Central memory CD8-positive, alpha-beta T cell (primary cell): ENCODE measurements at regions not wholly inside any gene's neighbourhood (a gene's known extent, or its start where the extent isn't known, plus 50 kb on each side); places are given as distances from the start of the nearest gene placed in this dataset.

ENCODE experiments used
- ATAC-seq: fragments of 150-1000 bp; cut with Tn5 transposase; replicated peaks from 2 replicates; pipeline ENCODE4 v1.10.0; 2022; ENCODE audit warnings: mild to moderate bottlenecking, moderate FRiP score, moderate number of reproducible peaks; ENCODE audit not compliant: poor library complexity, severe bottlenecking; ENCODE audit errors: extremely low read depth
- DNase-seq, 2 donors: peaks; one replicate each; pipeline ENCODE4 v3.0.0; 2021; ENCODE audit warnings: low spot score in 2 of 2
- H3K27ac Mint-ChIP-seq: one replicate; pipeline ENCODE4 v1.8.0; 2022; ENCODE audit warnings: low read depth, mild to moderate bottlenecking, moderate library complexity, mixed read lengths
- H3K27me3 Mint-ChIP-seq: one replicate; pipeline ENCODE4 v1.8.0; 2022; ENCODE audit warnings: mixed read lengths
- H3K36me3 Mint-ChIP-seq: one replicate; pipeline ENCODE4 v1.8.0; 2022; ENCODE audit warnings: mild to moderate bottlenecking, moderate library complexity, mixed read lengths; ENCODE audit not compliant: insufficient read depth
- H3K4me1 Mint-ChIP-seq: one replicate; pipeline ENCODE4 v1.8.0; 2022; ENCODE audit warnings: mixed read lengths
- H3K4me3 Mint-ChIP-seq: one replicate; pipeline ENCODE4 v1.8.0; 2022; ENCODE audit warnings: mild to moderate bottlenecking, moderate library complexity, mixed read lengths
- H3K9me3 Mint-ChIP-seq: one replicate; pipeline ENCODE4 v1.8.0; 2022; ENCODE audit warnings: mixed read lengths

DNA sequence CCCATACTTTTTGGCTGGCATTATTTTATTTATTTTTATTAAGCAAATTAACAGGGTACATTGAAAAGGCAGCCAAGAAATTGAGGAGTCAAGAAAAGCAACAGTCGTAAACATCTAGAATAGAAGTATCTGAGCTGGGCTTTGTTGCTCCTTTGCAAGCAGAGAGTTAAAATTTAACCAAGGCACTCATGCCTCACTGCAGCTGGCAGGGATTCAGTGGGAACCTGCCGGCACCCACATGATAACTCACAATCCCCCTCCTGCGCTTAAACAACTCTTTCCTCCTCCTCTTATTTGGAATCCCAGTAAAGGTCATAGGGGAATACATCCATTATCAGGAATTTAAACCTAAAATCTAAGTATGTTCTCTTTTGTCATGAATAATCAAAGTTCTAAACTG, 115.5 kb downstream of the SOX3 start:
- no peak for DNase-seq
- ATAC-seq, result no peak
- Mint-ChIP-seq H3K9me3 (peaks cover 16% of the 10 kb centered on the region), H3K27ac (no peak overlapping the region), H3K36me3 (no peaks in the 10 kb centered on the region), H3K4me3 (no peak overlapping the region), H3K4me1 (no peaks in the 10 kb centered on the region), H3K27me3 (no peaks in the 10 kb centered on the region)

DNA sequence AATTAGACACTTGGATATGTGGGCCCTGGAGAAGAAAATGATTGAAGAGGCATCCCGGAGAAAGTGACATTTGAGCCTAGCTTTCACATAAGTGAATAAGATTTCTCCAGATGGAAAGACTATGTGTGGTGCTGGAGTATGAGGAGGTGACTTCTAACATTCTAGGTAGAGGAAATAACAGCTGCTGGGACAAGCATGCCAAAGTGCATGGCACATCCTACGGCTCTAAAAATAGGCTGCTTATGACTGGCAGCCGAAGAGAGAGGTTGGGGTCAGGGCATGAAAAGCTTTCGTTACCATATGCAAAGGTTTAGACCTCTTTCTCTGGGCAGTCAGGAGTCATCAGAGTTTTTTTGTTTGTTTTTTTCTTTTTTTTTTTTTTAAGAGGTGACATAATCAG, 142.0 kb downstream of the SOX3 start:
- H3K27ac Mint-ChIP-seq, result no peak overlapping the region
- no peak for ATAC-seq
- no peaks in the 10 kb centered on the region for H3K36me3 Mint-ChIP-seq

DNA sequence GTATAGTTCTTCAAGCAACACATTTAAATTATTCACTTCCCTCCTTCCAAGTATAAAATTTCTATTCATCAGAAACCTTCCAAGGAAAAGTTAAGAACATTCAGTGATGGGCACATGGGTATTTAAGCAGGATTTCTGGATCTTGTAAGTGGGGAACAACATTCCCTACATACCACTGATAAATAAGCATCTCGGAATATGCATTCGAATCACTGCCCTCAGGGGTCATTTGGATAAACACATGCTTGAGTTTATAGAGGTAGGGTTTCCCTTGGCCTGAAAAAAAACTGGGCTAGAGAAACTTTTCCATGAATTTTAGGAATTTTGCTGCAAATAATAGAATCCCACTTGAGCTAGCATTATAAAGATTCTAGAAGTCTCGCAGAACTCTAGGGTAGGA, 143.9 kb downstream of the SOX3 start:
- Mint-ChIP-seq H3K9me3 (no peaks in the 10 kb centered on the region), H3K4me3 (no peak overlapping the region), H3K4me1 (no peaks in the 10 kb centered on the region), H3K27ac (no peak overlapping the region), H3K36me3 (no peaks in the 10 kb centered on the region), H3K27me3 (no peaks in the 10 kb centered on the region)
- ATAC-seq, result no peak
- DNase-seq, result no peak

More for the DNA sequence above, 142.0 kb downstream of the SOX3 start:
- Mint-ChIP-seq H3K9me3 (no peaks in the 10 kb centered on the region), H3K4me3 (no peak overlapping the region), H3K4me1 (no peaks in the 10 kb centered on the region), H3K27me3 (no peaks in the 10 kb centered on the region)
- DNase-seq, result no peak

DNA sequence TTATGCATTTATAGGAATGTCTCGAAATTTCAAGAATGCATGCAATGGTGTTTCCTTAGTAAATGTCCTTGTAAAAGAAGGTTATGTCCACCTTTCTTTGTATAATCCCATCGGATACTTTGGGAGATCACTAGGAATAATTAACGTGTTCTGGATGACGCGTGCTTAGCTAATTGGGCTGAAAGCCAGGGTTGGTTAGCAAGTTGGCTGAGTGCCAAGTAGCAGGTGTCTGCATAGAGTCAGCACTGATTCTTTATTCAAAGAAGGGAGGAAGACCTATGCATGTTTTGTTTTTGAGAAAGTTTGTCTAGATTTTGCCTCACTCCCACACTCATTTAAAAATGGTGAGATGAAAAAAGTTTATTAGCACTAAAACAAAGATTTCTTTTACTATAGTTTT, 144.6 kb downstream of the SOX3 start:
- Mint-ChIP-seq H3K4me1 (no peaks in the 10 kb centered on the region), H3K4me3 (no peak overlapping the region), H3K36me3 (no peaks in the 10 kb centered on the region), H3K27me3 (no peaks in the 10 kb centered on the region), H3K27ac (no peak overlapping the region), H3K9me3 (peaks cover 4% of the 10 kb centered on the region)
- DNase-seq, result no peak
- ATAC-seq, result no peak

DNA sequence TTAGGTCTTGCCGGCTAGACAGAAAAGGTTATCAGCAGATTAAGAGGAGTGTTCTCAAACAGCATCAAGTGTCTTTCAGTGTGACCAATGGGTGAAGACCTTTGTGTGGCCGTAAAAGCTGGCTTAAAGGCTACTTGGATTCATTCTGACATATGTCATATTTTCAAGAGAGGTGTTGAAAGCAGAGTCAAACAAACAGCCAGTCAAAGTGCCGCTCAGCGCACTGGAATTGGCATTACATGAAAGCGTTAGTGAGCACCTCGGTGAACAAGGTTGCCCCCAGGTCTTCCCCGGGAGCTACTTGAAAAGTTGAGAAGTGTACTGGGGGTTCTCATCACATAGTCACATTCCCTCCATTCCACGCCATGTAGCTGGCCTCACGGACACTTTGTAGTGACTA, 148.9 kb downstream of the SOX3 start:
- Mint-ChIP-seq H3K27ac (no peak overlapping the region), H3K4me3 (no peak overlapping the region), H3K4me1 (no peaks in the 10 kb centered on the region), H3K9me3 (peaks cover 5% of the 10 kb centered on the region), H3K27me3 (no peaks in the 10 kb centered on the region), H3K36me3 (no peaks in the 10 kb centered on the region)
- ATAC-seq (no peak), DNase-seq (no peak)

DNA sequence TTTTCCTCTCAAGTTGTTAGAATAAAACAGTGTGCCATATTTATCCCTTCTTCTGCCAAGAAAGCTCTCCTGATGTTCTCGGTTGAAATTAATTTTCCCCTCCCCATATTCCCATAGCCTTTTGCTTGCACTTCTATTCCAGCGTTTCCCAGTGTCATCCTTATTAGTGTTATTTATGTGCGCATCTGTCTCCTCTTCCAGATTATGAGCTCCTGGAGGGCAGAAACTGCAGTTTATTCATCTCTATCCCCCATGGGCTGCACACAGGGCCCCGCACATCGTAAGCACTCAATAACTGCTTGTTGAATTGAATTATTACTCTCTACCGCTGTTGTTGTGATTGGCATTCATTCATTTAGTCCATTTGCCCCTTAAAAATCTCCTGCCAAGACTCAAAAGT, 149.4 kb downstream of the SOX3 start:
- no peaks in the 10 kb centered on the region for H3K4me1 Mint-ChIP-seq
- H3K27ac Mint-ChIP-seq, result no peak overlapping the region
- H3K27me3 Mint-ChIP-seq, result no peaks in the 10 kb centered on the region
- ATAC-seq (no peak), DNase-seq (no peak)
- peaks cover 5% of the 10 kb centered on the region for H3K9me3 Mint-ChIP-seq
- H3K4me3 Mint-ChIP-seq, result no peak overlapping the region
- H3K36me3 Mint-ChIP-seq, result no peaks in the 10 kb centered on the region

DNA sequence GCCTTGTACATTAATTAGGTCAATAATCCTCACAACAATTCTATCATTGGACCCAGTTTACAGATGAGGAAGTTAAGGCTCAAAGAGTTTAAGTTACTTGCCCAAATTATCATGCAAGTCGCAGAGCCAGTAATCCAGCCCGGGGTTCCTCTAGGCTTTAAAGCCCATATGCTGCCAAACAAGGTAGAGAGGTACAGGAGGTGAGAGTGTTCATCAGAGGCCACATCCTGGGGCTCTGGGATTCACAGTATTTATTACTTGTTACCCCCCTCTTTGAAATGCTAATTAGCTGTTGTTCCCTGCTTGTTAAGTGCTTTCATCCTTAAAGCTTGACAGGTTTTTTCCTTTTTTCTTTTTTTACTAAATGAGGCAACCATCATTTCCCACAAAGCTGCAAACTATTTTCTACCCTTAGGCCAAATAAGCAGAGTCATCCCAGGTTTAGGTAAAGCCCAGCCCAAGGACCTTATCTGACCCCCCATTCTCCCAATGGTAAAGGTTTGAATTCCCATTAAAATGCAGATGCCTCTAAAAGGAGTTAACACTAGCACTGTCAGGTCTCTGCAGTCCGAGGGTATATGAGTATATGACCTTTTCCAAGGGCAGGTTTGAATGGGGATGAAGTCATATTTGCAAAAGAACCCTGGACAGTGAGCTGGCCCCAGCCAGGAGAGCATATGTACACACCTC, 150.3 kb downstream of the SOX3 start:
- Mint-ChIP-seq H3K4me3 (no peak overlapping the region), H3K27me3 (no peaks in the 10 kb centered on the region), H3K36me3 (no peaks in the 10 kb centered on the region), H3K9me3 (peaks cover 5% of the 10 kb centered on the region), H3K4me1 (no peaks in the 10 kb centered on the region), H3K27ac (no peak overlapping the region)
- DNase-seq (no peak), ATAC-seq (no peak)

DNA sequence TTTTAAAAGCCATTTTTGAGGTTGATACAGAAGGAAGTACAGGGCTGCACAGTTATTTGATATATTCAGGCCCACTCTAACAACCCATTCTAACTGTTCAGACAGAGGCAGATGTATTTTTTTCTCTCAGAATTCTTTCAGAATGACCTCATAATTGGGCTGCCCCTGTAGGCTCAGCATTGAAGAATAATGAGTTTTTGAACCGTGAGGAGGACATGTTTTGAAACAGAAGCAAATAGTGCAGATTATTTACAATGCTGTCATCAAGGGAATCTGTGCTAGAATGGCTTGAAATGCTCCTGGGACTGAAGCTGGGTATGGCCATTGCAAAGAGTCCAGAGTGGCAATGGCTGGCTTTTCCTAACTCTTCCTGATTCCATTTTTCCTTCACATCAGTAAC, 158.1 kb downstream of the SOX3 start:
- no peaks in the 10 kb centered on the region for H3K4me1 Mint-ChIP-seq

DNA sequence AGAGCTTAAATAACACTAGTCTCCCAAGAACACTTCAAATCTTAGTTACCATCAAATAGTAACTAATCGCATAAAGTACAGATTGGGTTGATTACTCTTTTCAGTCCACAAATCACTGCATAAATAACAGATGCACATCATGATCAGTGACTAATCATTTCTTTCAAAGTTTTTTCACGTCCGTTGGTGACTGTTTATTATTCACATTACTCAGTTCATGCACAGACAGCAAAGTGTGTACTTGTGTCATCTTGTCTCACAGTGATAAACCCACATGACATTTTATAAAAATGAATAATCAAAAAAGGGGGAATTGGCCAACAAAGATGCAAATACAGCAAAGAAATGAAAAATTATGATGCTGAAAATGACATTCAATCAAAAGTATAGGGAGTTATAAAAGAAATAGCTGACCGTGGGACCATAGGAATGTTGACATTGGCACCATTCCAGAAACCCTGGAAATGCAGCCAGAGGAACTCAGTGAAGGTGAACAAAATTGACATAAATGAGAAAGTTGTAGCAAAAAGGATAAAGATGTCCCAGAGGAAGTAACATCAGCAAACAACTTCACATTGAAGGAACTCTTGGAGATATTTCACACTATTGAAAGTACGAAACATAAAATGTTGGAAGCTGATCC, 161.5 kb downstream of the SOX3 start:
- H3K4me3 Mint-ChIP-seq, result no peak overlapping the region
- H3K36me3 Mint-ChIP-seq, result no peaks in the 10 kb centered on the region
- H3K9me3 Mint-ChIP-seq, result no peaks in the 10 kb centered on the region
- DNase-seq, result no peak
- H3K4me1 Mint-ChIP-seq, result no peaks in the 10 kb centered on the region
- no peak overlapping the region for H3K27ac Mint-ChIP-seq
- ATAC-seq, result no peak
- no peaks in the 10 kb centered on the region for H3K27me3 Mint-ChIP-seq

More for the DNA sequence above, 158.1 kb downstream of the SOX3 start:
- no peak for ATAC-seq
- DNase-seq, result no peak
- Mint-ChIP-seq H3K27ac (no peak overlapping the region), H3K4me3 (no peak overlapping the region), H3K36me3 (no peaks in the 10 kb centered on the region), H3K27me3 (no peaks in the 10 kb centered on the region), H3K9me3 (no peaks in the 10 kb centered on the region)

DNA sequence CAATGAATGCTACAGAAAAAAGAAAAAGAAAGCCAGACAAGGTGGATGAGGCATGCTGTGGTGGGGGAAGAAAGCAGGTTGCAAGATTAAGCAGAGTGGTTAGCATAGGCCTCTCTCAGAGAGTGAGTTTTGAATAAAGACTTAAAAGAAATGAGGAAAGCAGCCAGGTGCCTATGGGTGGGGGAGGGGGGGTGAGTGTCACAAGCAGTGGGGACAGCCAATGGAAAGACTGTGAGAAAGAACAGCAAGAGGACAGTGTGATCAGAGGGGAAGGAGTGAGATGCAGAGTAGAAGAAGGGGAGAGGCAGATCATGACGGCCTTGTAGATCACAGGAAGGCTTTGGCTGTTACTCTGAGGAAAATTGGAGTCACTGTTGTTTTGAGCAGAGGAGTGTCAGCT, 162.5 kb downstream of the SOX3 start:
- ATAC-seq (no peak), DNase-seq (no peak)
- Mint-ChIP-seq H3K27me3 (no peaks in the 10 kb centered on the region), H3K27ac (no peak overlapping the region), H3K4me3 (no peak overlapping the region), H3K9me3 (no peaks in the 10 kb centered on the region), H3K36me3 (no peaks in the 10 kb centered on the region), H3K4me1 (no peaks in the 10 kb centered on the region)

DNA sequence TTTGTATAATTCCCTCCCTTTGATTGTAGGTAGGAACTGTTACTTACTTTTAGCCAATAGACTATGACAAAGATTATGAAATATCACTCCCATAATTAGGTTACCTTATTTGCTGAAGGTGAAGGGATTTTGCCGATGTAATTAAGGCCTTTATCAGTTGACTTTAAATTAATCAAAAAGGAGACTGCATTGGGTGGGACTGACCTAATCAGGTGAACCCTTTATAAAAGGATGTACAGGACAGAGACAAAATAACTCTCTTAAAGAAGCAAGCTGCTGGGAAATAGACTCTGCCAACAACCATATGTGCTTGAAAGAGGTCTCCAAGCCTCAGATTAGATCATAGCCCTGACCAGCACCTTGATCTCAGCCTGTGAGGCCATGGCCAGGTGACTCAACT, 167.6 kb downstream of the SOX3 start:
- ATAC-seq, result no peak
- Mint-ChIP-seq H3K27me3 (no peaks in the 10 kb centered on the region), H3K36me3 (no peaks in the 10 kb centered on the region), H3K9me3 (peaks cover 9% of the 10 kb centered on the region), H3K4me3 (no peak overlapping the region), H3K27ac (no peak overlapping the region), H3K4me1 (no peaks in the 10 kb centered on the region)
- no peak for DNase-seq

DNA sequence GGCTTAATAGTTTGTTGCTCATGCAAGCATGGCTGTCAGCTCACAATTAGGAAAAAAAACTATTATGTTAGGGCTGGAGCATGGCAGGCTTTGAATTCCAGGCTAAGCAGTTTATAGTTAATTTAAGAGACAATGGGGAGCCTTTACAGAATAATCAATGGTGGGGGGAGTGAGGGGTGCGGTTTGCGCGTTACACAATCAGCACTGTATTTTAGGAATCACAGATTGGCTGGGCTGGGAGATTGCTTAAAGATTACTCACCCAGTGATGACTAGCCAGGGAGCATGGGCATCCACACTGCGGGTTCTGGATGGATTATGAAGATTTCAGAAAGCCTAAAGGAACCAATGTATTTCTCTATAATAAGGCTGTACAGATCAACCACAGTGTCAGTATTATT, 186.6 kb downstream of the SOX3 start:
- no peak overlapping the region for H3K27ac Mint-ChIP-seq
- H3K4me1 Mint-ChIP-seq, result no peaks in the 10 kb centered on the region
- no peak overlapping the region for H3K4me3 Mint-ChIP-seq
- no peaks in the 10 kb centered on the region for H3K27me3 Mint-ChIP-seq
- ATAC-seq (no peak), DNase-seq (no peak)
- no peaks in the 10 kb centered on the region for H3K36me3 Mint-ChIP-seq
- H3K9me3 Mint-ChIP-seq, result peaks cover 10% of the 10 kb centered on the region

DNA sequence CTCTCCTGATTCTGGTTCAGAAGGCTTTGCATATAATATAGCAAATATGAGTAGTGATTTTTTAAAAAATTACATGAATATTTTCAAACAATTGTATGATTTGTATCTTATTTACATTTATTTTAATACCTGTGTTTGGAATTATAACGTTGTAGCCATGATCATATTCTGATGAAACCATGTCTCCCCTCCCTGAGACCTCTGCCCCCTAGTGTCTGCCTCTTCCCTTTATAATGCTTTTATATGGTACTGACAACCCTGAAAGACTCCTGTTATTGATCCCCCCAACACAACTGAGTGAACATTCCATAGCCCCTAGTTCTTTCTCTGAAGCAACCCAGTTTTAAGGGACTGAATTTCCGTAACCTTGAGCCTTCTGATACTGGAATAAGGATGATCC, 187.4 kb downstream of the SOX3 start:
- ATAC-seq (no peak), DNase-seq (no peak)
- H3K36me3 Mint-ChIP-seq, result no peaks in the 10 kb centered on the region

More for the DNA sequence above, 187.4 kb downstream of the SOX3 start:
- H3K9me3 Mint-ChIP-seq, result peaks cover 10% of the 10 kb centered on the region
- no peak overlapping the region for H3K27ac Mint-ChIP-seq
- no peaks in the 10 kb centered on the region for H3K4me1 Mint-ChIP-seq
- no peak overlapping the region for H3K4me3 Mint-ChIP-seq
- H3K27me3 Mint-ChIP-seq, result no peaks in the 10 kb centered on the region
